ENCODE measurements at regions not wholly inside any gene's neighbourhood (a gene's known extent, or its start where the extent isn't known, plus 50 kb on each side); places are given as distances from the start of the nearest gene placed in this dataset.
"Not testable (repeated sequence)": the region's sequence is repeated elsewhere in the genome, so short reads cannot be mapped to it uniquely, and the experiment has no call there.

GRCh38 chr13:22825186-22825585, 355.6 kb upstream of the SGCG start:
- Histone ChIP-seq H3K27ac (ENCODE audit: low read length) (no peak overlapping the region), H3K9me3 (replicated peaks; ENCODE audit: control insufficient read depth, low read depth, low read length) (no peaks in the 10 kb centered on the region), H3K4me1 (ENCODE audit: control insufficient read depth, insufficient read depth, low read length) (no peaks in the 10 kb centered on the region), H3K36me3 (ENCODE audit: control insufficient read depth, insufficient read depth, low read length) (no peaks in the 10 kb centered on the region), H3K4me3 (ENCODE audit: low read length) (no peak overlapping the region), H3K27me3 (ENCODE audit: control insufficient read depth, insufficient read depth, low read length) (no peaks in the 10 kb centered on the region)
- no peak for DNase-seq
- no CpG with 5 or more reads among the region's 1 CpG for WGBS (ENCODE audit: insufficient coverage)

GRCh38 chr13:22828081-22828480, 352.7 kb upstream of the SGCG start:
- no peak overlapping the region for H3K27ac ChIP-seq (ENCODE audit: low read length)
- no peaks in the 10 kb centered on the region for H3K4me1 ChIP-seq (ENCODE audit: control insufficient read depth, insufficient read depth, low read length)
- no peak overlapping the region for H3K4me3 ChIP-seq (ENCODE audit: low read length)
- no peaks in the 10 kb centered on the region for H3K27me3 ChIP-seq (ENCODE audit: control insufficient read depth, insufficient read depth, low read length)
- H3K36me3 ChIP-seq (ENCODE audit: control insufficient read depth, insufficient read depth, low read length): no peaks in the 10 kb centered on the region
- no peaks in the 10 kb centered on the region for H3K9me3 ChIP-seq (replicated peaks; ENCODE audit: control insufficient read depth, low read depth, low read length)
- DNase-seq: no peak
- WGBS (ENCODE audit: insufficient coverage): no CpG with 5 or more reads among the region's 2 CpGs

- Histone ChIP-seq H3K4me3 (ENCODE audit: low read length) (no peak overlapping the region), H3K27ac (ENCODE audit: low read length) (no peak overlapping the region), H3K4me1 (ENCODE audit: control insufficient read depth, insufficient read depth, low read length) (no peaks in the 10 kb centered on the region), H3K36me3 (ENCODE audit: control insufficient read depth, insufficient read depth, low read length) (no peaks in the 10 kb centered on the region), H3K9me3 (replicated peaks; ENCODE audit: control insufficient read depth, low read depth, low read length) (no peaks in the 10 kb centered on the region), H3K27me3 (ENCODE audit: control insufficient read depth, insufficient read depth, low read length) (peaks cover 3% of the 10 kb centered on the region)
- DNase-seq: no peak
- WGBS (ENCODE audit: insufficient coverage): no CpG with 5 or more reads among the region's 2 CpGs
Measured at GRCh38 chr13:22836475-22836874, 344.3 kb upstream of the SGCG start.

GRCh38 chr13:22837980-22838647, 342.7 kb upstream of the SGCG start:
- peaks cover 3% of the 10 kb centered on the region for H3K27me3 ChIP-seq (ENCODE audit: control insufficient read depth, insufficient read depth, low read length)
- peak overlapping the region; percentile 33 for H3K4me3 ChIP-seq (ENCODE audit: low read length)
- no peak overlapping the region for H3K27ac ChIP-seq (ENCODE audit: low read length)
- H3K4me1 ChIP-seq (ENCODE audit: control insufficient read depth, insufficient read depth, low read length): no peaks in the 10 kb centered on the region
- 23% methylated on average over 39 of the region's 45 CpGs for WGBS (ENCODE audit: insufficient coverage)
- H3K9me3 ChIP-seq (replicated peaks; ENCODE audit: control insufficient read depth, low read depth, low read length): no peaks in the 10 kb centered on the region
- DNase-seq: no peak
- no peaks in the 10 kb centered on the region for H3K36me3 ChIP-seq (ENCODE audit: control insufficient read depth, insufficient read depth, low read length)

GRCh38 chr13:22839603-22840530, 340.9 kb upstream of the SGCG start:
- peak; percentile 8 for DNase-seq
- Histone ChIP-seq H3K27me3 (ENCODE audit: control insufficient read depth, insufficient read depth, low read length) (peaks cover 3% of the 10 kb centered on the region), H3K4me1 (ENCODE audit: control insufficient read depth, insufficient read depth, low read length) (no peaks in the 10 kb centered on the region), H3K4me3 (ENCODE audit: low read length) (no peak overlapping the region), H3K27ac (ENCODE audit: low read length) (no peak overlapping the region), H3K36me3 (ENCODE audit: control insufficient read depth, insufficient read depth, low read length) (no peaks in the 10 kb centered on the region), H3K9me3 (replicated peaks; ENCODE audit: control insufficient read depth, low read depth, low read length) (no peaks in the 10 kb centered on the region)
- WGBS (ENCODE audit: insufficient coverage): 71% methylated on average over 4 of the region's 7 CpGs

- DNase-seq: no peak
- WGBS (ENCODE audit: insufficient coverage): no CpG with 5 or more reads among the region's 2 CpGs
Measured at GRCh38 chr13:22846551-22846950, 334.2 kb upstream of the SGCG start.

GRCh38 chr13:22848539-22849052, 332.2 kb upstream of the SGCG start:
- Histone ChIP-seq H3K4me1 (ENCODE audit: control insufficient read depth, insufficient read depth, low read length) (peaks cover 3% of the 10 kb centered on the region), H3K36me3 (ENCODE audit: control insufficient read depth, insufficient read depth, low read length) (no peaks in the 10 kb centered on the region), H3K27me3 (ENCODE audit: control insufficient read depth, insufficient read depth, low read length) (no peaks in the 10 kb centered on the region), H3K4me3 (ENCODE audit: low read length) (no peak overlapping the region), H3K27ac (ENCODE audit: low read length) (no peak overlapping the region), H3K9me3 (replicated peaks; ENCODE audit: control insufficient read depth, low read depth, low read length) (no peaks in the 10 kb centered on the region)
- 41% methylated on average over 32 of the region's 32 CpGs for WGBS (ENCODE audit: insufficient coverage)
- DNase-seq: peak; percentile 47

More at GRCh38 chr13:22846551-22846950, 334.2 kb upstream of the SGCG start:
- H3K27me3 ChIP-seq (ENCODE audit: control insufficient read depth, insufficient read depth, low read length): no peaks in the 10 kb centered on the region
- no peak overlapping the region for H3K27ac ChIP-seq (ENCODE audit: low read length)
- H3K4me1 ChIP-seq (ENCODE audit: control insufficient read depth, insufficient read depth, low read length): peaks cover 3% of the 10 kb centered on the region
- H3K9me3 ChIP-seq (replicated peaks; ENCODE audit: control insufficient read depth, low read depth, low read length): no peaks in the 10 kb centered on the region
- H3K4me3 ChIP-seq (ENCODE audit: low read length): no peak overlapping the region
- H3K36me3 ChIP-seq (ENCODE audit: control insufficient read depth, insufficient read depth, low read length): no peaks in the 10 kb centered on the region

- no peaks in the 10 kb centered on the region for H3K9me3 ChIP-seq (replicated peaks; ENCODE audit: control insufficient read depth, low read depth, low read length)
- no peak for DNase-seq
- H3K36me3 ChIP-seq (ENCODE audit: control insufficient read depth, insufficient read depth, low read length): no peaks in the 10 kb centered on the region
- no peak overlapping the region for H3K27ac ChIP-seq (ENCODE audit: low read length)
- WGBS (ENCODE audit: insufficient coverage): 33% methylated on average over 1 of the region's 2 CpGs
- no peaks in the 10 kb centered on the region for H3K27me3 ChIP-seq (ENCODE audit: control insufficient read depth, insufficient read depth, low read length)
- no peak overlapping the region for H3K4me3 ChIP-seq (ENCODE audit: low read length)
- H3K4me1 ChIP-seq (ENCODE audit: control insufficient read depth, insufficient read depth, low read length): no peaks in the 10 kb centered on the region
Measured at GRCh38 chr13:22855926-22856325, 324.9 kb upstream of the SGCG start.

GRCh38 chr13:22858980-22859379, 321.8 kb upstream of the SGCG start:
- not testable (repeated sequence) for H3K4me3 ChIP-seq (ENCODE audit: low read length); H3K27me3 ChIP-seq (ENCODE audit: control insufficient read depth, insufficient read depth, low read length); H3K9me3 ChIP-seq (replicated peaks; ENCODE audit: control insufficient read depth, low read depth, low read length); H3K4me1 ChIP-seq (ENCODE audit: control insufficient read depth, insufficient read depth, low read length); DNase-seq; H3K27ac ChIP-seq (ENCODE audit: low read length); H3K36me3 ChIP-seq (ENCODE audit: control insufficient read depth, insufficient read depth, low read length)
- 93% methylated on average over 3 of the region's 32 CpGs for WGBS (ENCODE audit: insufficient coverage)

GRCh38 chr13:22859411-22859810, 321.4 kb upstream of the SGCG start:
- H3K36me3 ChIP-seq (ENCODE audit: control insufficient read depth, insufficient read depth, low read length); DNase-seq; H3K9me3 ChIP-seq (replicated peaks; ENCODE audit: control insufficient read depth, low read depth, low read length); H3K27me3 ChIP-seq (ENCODE audit: control insufficient read depth, insufficient read depth, low read length); H3K4me3 ChIP-seq (ENCODE audit: low read length); H3K4me1 ChIP-seq (ENCODE audit: control insufficient read depth, insufficient read depth, low read length); H3K27ac ChIP-seq (ENCODE audit: low read length): not testable (repeated sequence)
- WGBS (ENCODE audit: insufficient coverage): 93% methylated on average over 14 of the region's 21 CpGs

All from muscle of leg (tissue), 3 donors.